Daoy (cell line): ENCODE measurements at regions not wholly inside any gene's neighbourhood (a gene's known extent, or its start where the extent isn't known, plus 50 kb on each side); places are given as distances from the start of the nearest gene placed in this dataset.
A peak's percentile ranks its signal among the peaks of the same experiment; 100 is the strongest.

Experiments
- DNase-seq: peaks from one replicate; pipeline ENCODE4 v3.0.0-alpha.2; 2015; ENCODE audit warnings: low read depth

DNA sequence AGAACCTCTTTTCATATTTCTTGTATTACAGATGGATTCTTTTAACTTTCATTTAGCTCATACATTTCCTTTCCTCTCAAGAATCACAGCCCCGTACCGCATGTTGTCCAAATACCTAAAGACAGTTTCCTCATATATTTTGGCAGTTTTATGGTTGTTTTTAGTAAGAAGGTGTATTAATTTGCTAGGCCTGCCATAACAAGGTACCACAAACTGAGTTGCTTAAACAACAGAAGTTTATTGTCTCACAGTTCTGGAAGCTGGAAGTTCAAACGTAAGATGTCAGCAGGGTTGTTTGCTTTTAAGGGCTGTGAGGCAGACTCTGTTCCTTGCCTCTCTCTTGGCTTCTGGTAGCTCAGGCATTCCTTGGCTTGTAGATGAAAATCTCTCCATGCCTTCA, 343.2 kb upstream of the TNP1 start:
- DNase-seq = no peak

DNA sequence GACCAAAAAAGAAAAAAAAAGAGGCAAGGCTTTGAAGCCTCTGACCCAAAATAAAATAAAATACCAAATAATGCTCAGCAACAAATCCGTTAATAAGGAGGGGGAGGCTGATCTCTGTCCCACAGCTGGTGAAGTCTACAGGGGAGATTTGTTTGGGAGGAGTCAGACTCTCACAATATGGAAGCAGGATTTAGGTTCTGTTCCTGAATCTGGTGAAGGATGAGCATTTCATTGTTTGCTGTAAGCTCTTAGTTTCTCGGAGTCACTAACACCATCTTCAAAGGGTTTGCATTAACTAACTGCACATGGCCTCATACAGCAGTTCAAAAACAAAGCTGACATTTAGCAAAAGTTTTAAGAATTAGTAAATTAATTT, 339.4 kb upstream of the TNP1 start:
- DNase-seq = no peak

DNA sequence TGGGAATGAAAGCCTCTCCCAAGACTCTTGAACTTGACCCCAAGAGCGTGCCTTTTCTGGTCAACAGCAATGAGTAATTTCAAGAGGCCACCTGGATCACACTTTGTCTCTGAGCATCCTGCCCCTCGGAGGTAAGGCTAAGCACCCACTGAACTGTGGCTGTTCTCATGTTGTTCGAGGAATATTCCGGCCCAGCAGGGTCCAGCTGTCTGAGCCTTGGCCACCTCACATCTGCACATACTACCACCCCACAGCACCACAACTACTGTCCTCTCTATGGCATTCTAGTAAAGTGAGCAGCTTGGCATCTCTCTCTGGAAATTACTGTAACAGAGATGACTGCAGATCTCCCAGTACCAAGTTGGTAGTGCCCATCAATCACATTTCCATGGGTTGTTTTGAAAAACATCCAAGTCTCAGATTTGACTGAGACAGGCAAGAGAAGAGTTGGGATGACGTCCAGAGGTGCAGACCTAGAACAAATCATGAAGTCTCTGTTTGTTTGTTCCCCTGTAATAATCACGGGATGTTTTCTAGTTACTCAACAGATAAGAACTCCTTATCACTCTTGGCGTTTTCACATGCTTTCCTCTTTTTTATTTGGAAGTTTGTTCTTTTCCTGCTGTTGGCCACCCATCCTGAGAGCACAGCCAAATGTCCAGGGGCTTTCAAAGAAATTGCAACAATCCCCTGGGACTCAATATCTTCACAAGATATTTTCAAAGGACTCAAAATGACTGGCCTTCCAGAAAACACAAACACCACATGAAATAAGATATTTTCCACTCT, 336.0 kb upstream of the TNP1 start:
- DNase-seq = no peak

DNA sequence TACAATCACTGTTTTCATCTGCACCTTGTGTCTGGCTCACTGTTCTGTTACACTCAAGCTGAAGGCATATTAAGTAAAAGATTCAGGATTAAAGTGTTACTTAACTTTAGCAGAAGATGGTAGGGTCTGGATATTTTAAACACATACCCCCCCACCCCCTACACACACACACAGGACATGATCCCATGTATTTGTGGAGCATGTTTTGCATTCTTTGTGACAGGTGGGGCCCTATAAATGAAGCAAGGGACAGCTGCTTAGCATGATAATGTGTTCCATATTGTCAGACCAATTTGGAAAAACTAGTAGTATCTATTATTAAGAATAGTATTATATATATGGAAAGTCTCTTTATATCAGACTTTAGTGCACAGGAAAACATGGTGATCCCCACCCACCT, 335.2 kb upstream of the TNP1 start:
- no peak for DNase-seq

DNA sequence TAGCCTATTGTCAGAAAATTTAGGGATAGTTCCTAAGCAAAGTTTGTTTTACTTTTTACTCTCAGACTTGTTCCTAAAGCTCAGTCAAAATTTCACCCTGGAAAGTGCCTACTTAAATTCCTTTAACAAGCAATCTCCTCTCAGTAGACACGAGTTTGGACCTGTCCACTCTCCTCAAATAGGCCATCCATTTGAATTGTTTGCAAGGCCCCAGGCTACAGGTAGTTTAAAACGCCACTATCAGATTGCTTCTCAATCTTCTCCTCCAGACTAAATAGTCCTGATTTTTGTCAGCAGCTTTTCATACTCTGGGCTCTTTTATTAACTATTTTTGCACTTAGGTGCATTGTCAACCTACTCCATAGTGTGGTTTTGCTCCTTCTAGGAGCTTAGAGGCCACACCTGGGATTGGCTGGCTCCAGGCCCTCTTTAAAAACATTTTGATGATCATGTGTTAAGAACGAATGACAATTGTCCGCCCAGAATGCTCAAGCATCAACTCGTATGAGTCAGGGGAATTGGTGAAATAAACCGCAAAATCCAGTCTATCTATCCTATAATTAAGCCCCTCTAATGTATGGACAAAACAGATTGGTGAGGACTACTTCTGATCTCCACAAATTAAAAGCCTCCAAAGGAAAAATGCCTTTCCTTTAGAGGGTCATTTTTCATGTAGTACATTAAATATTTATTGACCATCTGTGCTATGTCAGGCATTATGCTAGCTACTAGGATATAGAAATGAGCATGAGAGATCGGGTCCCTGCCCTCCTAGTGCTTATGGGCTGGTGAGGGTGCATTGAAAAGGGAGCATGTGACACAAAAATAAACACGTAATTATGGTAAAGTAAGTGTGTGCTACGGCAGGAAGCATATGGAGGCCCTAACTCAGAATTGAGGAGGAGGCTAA, 333.8 kb upstream of the TNP1 start:
- no peak for DNase-seq

DNA sequence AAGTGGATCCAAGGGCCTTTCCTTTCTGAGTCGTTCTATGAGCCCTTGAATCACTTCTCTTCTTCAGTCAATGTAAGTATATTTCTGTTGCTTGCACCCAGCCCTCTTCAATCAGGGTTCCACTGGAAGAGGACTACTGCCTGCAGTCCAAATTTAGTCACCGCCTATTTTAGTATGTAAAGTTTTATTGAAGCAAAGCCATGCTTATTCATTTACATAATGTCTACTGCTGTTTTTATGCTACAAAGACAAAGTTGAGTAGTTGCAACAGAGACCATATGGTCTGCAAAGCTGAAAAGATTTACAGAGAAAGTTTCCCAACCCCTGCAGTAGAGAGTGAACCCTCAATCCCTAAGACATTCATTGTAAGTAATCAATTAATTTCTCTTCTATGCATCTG, 332.5 kb upstream of the TNP1 start:
- no peak for DNase-seq

DNA sequence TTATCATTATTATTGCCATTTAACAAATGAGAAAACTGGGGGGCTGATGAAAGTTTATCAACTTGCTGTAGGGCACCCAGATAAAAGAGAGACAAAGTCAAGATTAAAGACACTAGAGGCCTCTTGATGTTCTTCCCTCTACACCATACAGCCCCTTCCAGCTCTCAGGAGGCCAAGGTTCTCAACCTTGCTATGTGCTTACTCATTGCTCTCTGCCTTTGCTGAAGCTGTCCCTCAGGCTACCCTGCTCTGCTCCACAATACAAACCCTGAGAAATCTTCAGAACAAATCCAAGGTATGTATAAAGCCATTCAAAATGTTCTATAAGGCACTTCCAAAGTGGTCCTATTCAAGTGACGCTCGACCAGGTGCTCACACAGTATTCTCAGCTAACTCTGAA, 329.9 kb upstream of the TNP1 start:
- no peak for DNase-seq

DNA sequence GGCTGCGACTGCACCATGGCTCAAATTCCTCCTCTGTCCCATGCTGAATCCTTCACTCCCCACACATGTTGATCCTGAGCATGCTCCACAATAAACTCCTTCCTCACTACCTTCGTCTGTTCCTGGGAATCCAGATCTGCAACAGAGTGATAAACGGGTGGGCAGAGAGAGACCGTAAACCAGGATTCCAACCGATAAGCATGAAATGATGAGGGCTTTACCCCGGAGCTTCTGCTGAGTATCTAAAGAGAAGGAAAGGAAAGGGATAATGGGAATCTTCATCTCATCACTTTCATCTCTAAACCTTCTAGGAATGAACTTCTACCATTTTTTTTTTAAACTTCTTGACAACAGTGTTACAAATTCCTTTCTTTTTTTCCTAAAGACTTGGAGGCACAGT, 329.3 kb upstream of the TNP1 start:
- DNase-seq = no peak

DNA sequence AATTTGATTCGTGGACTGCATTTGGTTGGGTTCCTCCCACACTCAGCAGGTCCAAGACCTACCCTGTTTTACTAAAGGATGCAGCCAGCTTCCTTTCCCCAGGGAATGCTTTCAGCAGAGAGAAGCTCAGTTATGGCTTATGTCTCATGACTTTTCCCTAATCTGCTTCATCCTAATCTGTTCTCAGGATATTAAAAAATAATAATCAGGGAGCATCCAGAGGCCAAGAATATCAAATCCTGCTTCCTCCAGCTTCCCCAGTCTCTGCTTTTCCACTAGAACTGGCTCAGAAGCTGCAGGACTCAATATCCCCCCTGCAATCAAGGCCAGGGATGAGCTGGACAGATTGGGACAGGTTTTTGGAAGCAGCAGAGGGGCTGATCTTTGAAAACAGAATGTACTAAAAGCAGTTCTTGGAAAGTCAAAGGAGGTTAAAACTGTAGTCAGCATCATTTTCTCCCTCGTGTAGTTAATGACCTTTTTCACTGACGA, 326.9 kb upstream of the TNP1 start:
- DNase-seq = no peak

DNA sequence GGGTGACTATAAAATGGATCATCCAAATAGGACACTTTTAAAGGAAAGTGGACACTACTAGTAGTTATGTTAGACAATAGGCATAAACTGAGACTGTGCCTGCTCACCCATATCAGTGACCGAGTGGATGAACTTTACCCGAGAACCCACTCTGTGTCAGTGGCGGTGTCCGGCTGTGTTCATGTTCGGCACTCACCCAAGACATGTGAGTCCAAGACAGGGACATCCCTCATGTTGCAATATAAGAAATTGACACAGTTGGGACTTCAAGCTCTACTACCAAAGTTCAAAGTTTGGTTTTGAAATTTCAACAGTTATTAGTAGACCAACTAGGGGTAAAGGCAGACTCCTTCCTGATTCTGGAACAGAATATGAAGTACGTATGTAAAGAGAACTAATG, 326.3 kb upstream of the TNP1 start:
- no peak for DNase-seq

DNA sequence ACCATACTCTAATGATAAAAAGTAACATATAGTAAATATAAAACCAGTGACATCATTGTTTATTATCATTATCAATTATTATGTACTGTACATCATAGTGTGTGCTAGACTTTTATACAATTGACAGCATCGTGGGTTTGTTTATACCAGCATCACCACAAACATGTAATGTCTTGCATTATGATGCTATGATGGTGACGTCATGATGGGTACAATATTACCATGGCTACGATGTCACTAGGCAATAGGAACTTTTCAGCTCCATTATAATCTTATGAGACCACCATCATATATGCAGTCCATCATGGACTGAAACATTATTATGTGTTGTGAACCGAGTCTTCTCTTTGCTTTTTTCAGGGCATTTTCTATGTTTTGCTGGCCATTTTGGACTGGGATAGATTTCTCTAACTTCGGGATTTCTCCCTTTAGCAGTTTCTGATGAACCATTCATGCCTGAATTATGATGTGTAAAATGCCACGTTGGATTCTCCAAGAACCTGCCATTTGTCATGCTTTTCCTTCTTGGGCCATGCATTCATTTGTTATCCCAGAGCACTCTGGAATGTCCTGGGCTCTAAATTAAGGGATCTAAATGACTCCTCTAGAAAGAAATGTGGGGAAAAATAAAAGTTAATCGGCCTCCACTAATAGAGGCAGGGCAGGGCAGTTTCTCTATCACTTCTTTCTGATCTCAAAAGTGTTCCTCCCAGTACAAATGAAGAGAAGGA, 325.6 kb upstream of the TNP1 start:
- no peak for DNase-seq

DNA sequence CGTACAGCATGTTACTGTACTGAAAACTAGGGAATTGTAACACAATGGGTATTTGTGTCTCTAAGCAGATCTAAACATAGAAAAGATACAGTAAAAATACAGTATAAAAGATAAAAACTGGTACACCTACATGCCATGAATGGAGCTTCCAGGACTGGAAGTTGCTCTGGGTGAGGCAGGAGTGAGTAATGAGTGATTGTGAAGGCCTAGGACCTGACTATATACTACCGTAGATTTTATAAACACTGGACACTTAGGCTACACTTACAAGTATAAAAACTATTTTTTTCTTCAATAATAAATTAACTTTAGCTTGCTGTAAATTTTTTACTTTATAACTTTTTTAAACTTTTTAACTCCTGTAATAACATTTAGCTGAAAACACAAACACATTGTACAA, 324.4 kb upstream of the TNP1 start:
- DNase-seq = no peak

DNA sequence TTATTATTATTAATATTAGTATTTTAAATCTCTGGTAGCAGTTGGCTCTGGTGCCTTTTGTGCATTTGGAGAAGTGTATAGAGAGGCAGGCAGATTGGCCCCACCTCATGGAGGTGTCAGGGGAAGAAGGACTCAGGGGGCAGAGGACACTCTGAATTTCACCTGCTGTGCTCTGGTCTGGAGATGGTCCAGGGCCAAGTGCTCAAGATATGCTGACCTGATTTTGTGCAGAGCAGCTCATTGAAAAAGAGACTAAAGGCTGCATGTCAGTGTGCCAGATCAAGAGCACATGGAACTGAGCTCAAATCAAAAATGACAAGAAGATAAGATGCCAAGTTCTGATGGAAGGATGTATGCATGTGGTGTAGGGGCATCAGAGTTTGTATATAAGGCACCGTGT, 323.6 kb upstream of the TNP1 start:
- no peak for DNase-seq

DNA sequence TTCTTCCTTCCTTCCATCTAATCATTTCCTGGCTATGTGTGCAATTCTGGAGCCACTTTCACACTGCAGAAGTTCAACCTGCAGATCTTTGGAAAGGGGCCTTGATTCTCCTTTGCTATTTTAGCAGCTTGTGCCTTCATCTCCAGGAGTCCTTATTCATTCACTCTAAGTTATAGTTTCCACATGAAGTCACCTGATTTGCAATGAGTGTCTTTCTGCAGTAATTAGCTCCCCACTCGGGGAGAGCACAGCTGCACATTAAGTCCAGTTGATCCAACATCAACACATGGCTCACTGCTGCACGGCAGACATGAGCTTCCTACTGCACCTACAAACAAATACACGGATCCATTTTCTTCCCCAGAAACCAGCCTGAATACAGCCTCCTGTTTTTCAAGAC, 323.1 kb upstream of the TNP1 start:
- DNase-seq = no peak

DNA sequence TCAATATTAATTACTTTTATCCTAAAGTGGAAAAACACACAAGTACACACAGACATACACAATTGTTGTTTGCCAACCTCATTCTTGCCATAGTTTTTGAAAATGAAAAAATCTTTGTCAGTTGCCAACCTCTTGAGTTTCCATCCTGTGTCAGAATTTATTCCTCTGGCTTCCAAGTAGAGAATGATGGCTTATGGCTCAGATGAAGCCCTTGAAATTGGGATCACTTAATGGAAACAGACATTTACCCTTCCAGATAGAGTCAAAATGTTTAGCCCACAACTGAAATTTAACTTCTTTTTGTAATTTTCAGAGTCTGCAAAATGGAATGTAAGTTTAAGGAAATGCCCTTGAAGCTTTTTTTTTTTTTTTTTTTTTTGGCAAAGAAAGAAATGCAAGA, 321.6 kb upstream of the TNP1 start:
- DNase-seq = no peak

DNA sequence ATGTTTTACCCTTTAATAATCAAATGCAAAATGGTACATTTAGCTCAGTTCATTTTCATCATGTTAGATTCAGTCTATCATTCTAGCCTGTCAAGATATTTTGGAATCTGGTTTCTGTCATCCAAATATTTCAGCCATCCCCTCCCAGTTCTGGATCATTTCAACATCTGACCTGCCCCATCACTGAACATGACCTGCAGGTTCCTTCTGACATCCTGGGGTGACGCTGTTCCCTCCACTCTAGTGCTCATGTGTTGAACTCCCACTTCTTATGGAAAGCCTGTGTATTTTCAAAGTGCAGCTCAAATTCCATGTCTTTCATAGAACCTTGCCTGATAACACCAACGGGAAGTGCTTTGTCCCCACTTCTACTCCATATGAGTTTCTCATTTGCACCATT, 320.0 kb upstream of the TNP1 start:
- no peak for DNase-seq

DNA sequence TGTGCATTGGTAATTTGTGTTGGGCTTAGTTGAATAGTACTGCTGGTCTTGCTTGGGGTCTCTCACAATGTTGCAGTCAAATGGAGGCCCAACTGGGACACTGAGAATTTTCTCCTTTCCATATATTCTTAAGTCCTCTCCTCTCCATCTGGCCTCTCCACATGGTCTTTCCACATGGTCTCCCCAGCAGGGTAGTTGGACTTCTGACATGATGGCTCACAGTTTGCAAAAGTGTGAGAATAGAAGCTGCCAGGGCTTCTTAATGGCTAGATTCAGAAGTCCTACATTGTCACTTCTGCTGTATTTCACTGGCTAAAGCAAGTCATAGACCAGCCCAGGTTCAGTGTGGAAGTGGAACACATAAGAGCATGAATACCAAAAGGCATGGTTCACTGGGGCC, 318.5 kb upstream of the TNP1 start:
- DNase-seq = no peak

DNA sequence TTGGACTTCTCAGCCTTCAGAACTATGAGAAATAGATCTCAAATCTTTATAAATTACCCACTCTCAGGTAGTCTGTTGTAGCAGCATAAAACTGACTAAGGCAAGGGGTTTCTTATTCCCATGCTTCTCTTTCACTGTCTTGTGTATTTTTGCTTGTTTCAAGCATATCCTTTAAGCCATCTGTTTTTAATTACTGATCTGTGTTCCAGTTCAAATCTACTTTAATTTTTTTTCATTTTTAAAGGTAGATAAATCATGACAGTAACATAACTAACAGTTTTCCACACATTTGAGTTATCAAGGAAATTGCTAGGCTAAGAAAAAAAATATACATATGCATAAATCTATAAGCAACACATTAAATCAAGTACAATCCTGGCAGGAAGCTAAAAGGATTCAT, 317.9 kb upstream of the TNP1 start:
- no peak for DNase-seq

DNA sequence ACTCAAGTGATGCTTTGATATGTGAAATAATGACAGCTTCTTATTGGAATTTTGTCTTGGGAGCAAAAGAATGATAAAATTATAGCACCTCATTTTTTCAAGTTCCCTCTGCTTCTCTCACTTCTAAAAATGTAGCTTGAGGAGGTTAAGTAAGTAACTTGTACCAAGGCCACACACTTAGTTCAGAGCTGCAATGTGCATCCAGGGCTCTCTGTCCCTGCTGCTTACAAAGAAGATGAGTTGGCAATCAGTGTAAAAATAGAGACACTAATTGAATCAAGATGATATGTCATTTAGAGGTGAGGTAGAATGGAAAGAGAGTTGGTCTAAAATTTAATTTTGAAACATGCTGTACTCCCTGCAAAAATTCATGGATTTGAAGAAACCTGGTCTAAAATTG, 312.0 kb upstream of the TNP1 start:
- no peak for DNase-seq

DNA sequence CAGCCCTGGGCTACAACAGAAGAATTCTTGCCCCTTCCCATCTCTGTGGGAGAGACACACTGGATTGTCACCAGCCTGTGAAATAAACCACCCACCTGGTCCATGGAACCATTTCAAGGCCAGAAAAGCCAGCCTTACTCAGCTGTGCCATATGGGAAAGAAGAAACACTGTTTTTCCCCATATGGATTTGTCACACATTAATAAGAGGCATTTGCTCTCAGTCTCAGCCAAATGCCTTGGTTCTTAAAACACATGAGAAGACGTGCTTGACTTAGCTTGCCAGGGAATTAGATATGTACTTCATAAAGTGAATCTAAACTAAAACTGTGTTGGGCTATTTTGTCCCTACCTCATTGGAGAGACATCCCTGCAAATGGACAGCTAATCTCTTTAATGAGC, 308.6 kb upstream of the TNP1 start:
- DNase-seq = no peak

DNA sequence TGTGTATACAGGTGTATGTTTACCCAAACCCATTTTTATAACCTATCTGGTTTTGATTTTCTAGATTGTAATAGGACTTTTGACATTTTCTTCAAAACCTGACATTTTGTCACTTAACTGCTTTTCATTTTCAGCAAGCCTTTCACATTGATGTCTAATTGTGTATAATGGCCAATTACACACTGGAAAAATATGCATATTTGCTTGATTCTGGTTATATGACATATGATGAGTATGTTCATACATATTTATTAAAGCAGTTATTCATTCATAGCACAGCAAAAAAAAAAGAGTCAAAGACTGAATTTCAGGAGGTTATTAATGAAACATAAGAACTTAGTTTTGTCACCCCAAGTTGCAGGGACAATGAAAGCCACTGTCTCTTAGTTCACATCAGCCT, 307.7 kb upstream of the TNP1 start:
- DNase-seq = no peak

DNA sequence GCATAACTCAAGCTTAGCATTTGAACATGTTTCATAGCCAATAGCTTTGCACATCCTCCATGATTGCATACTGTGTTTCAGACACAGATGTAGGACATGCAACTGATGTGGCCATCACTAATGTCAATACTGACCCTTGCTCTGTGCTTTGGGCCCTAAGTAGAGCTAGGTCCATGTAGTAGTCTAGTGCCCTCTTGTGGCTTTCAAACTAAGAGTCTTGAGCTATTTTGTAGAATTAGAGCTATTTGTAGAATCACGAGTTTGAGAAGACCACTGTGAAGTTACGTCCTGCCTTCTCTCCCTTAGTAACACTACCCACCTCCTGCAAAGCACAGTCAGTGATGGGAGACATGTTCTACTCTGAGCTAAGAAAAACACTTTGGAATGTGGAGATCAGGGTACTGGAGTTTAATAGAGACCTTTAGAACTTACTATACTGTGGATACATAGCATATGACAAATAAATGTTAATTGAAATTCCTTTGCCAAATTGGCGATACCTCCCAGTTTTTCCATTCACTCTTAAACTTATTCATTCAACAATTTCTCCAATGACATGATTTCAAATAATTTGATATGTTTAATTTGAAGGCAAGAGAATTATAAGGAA, 306.5 kb upstream of the TNP1 start:
- DNase-seq = peak; percentile 18
